K562 (cell line): ENCODE measurements at regions not wholly inside any gene's neighbourhood (a gene's known extent, or its start where the extent isn't known, plus 50 kb on each side); places are given as distances from the start of the nearest gene placed in this dataset.

ENCODE experiments used
- ATAC-seq: fragments of 200-7000 bp; cut with Tn5 transposase; 3 replicates; pipeline ENCODE4 v1.9.1; 2020; ENCODE audit warnings: moderate library complexity
- BruUV-seq: library from RNA; stranded (reverse); fragments of 400-500 nt; replicated peaks from 2 replicates; lab custom pipeline; 2021; lab: Mats Ljungman, UMichigan
- CTCF ChIA-PET: fragments of 300-600 bp; formaldehyde crosslinking; extraction: SDS; loops from one replicate; lab custom pipeline; 2021; ENCODE audit warnings: low intra/inter-chr PET ratio; lab: Yijun Ruan, JAX
- POLR2A ChIA-PET: fragments of 300-600, 350-650 bp; sonication (Branson Sonifier 250); formaldehyde crosslinking; extraction: SDS; loops from one replicate; lab custom pipeline; 2021; ENCODE audit warnings: antibody characterized with exemption, inconsistent platforms; lab: Yijun Ruan, JAX
- DNase-seq, 4 experiments: peaks; one replicate each; pipeline versions ENCODE4 v3.0.0 to v3.0.0-alpha.2; 2011 to 2018; ENCODE audit warnings: low spot score in 3 of 4, mixed read lengths in 3 of 4; ENCODE audit errors: extremely low read depth in 1 of 4
- FAIRE-seq: peaks from 2 replicates; lab custom pipeline; 2011; peaks lifted over from hg19 to GRCh38; lab: Jason Lieb, UNC
- H2AFZ ChIP-seq: 2 replicates; pipeline ENCODE4 v1.6.0; 2011; ENCODE audit warnings: low read depth, low read length, control low read depth, inconsistent platforms
- H3K27ac ChIP-seq: fragments of 200-600 bp; 3 replicates; pipeline ENCODE4 v1.8.0; 2011; ENCODE audit warnings: low read depth, mild to moderate bottlenecking, control low read depth, inconsistent platforms, low read length, moderate library complexity, mixed read lengths; ENCODE audit errors: extremely low read depth
- H3K27me3 ChIP-seq, 2 experiments: fragments of 300-600 bp in 1 of 2; 2 replicates in 1 of 2; 3 replicates in 1 of 2; pipeline versions ENCODE4 v1.6.0 to v1.8.0; 2011; ENCODE audit warnings: inconsistent platforms in 2 of 2, low read length in 2 of 2, mild to moderate bottlenecking in 1 of 2, mixed read lengths in 1 of 2, moderate library complexity in 1 of 2; ENCODE audit not compliant: control insufficient read depth in 2 of 2, insufficient read depth in 2 of 2
- H3K36me3 ChIP-seq: fragments of 300-600 bp; 3 replicates; pipeline ENCODE4 v1.8.0; 2011; ENCODE audit warnings: mild to moderate bottlenecking, low read length, inconsistent platforms; ENCODE audit not compliant: control insufficient read depth, insufficient read depth
- H3K4me1 ChIP-seq, 2 experiments: fragments of 200-600 bp in 1 of 2; replicated peaks in 1 of 2; 2 replicates in 1 of 2; 3 replicates in 1 of 2; pipeline versions ENCODE4 v1.5.1 to v1.8.0; 2011; ENCODE audit warnings: inconsistent platforms in 2 of 2, low read length in 2 of 2, mild to moderate bottlenecking in 1 of 2, mixed read lengths in 1 of 2, moderate library complexity in 1 of 2; ENCODE audit not compliant: control insufficient read depth in 2 of 2, insufficient read depth in 2 of 2
- H3K4me2 ChIP-seq: 2 replicates; pipeline ENCODE4 v1.6.1; 2011; ENCODE audit warnings: low read length, control low read depth, inconsistent platforms, mixed read lengths; ENCODE audit not compliant: insufficient read depth
- H3K4me3 ChIP-seq: fragments of 200-600 bp; sonication (generic), shearing (Covaris generic); 2 replicates; pipeline ENCODE4 v1.5.1; 2016; ENCODE audit warnings: control low read depth, inconsistent platforms
- H3K79me2 ChIP-seq: fragments of 200-600 bp; 3 replicates; pipeline ENCODE4 v1.8.0; 2011; ENCODE audit warnings: low read length, inconsistent platforms; ENCODE audit not compliant: control insufficient read depth, insufficient read depth
- H3K9ac ChIP-seq, 2 experiments: 2 replicates each; pipeline versions ENCODE4 v1.6.0 to v1.6.1; 2011; ENCODE audit warnings: low read depth in 2 of 2, low read length in 2 of 2, control low read depth in 1 of 2, inconsistent platforms in 1 of 2, mild to moderate bottlenecking in 1 of 2, mixed read lengths in 1 of 2; ENCODE audit not compliant: insufficient read depth in 1 of 2
- H3K9me1 ChIP-seq: one replicate; pipeline ENCODE4 v1.6.0; 2011; ENCODE audit warnings: inconsistent platforms, mild to moderate bottlenecking, low read length, moderate library complexity; ENCODE audit not compliant: control insufficient read depth, insufficient read depth
- H3K9me3 ChIP-seq: replicated peaks from 2 replicates; pipeline ENCODE4 v1.5.1; 2011; ENCODE audit warnings: low read depth, low read length, inconsistent platforms; ENCODE audit not compliant: control insufficient read depth, insufficient read depth
- H4K20me1 ChIP-seq: replicated peaks from 2 replicates; pipeline ENCODE4 v1.6.1; 2011; ENCODE audit warnings: low read length, inconsistent platforms, mixed read lengths; ENCODE audit not compliant: control insufficient read depth, insufficient read depth
- AFF4 ChIP-seq: sonication (generic); formaldehyde crosslinking; IDR thresholded peaks from 2 replicates; pipeline ENCODE4 v1.8.0; 2023; ENCODE audit warnings: mild to moderate bottlenecking, missing genetic modification reagents
- BRF1 ChIP-seq: IDR thresholded peaks from 3 replicates; pipeline ENCODE4 v1.6.1; 2011; ENCODE audit warnings: borderline replicate concordance, mild to moderate bottlenecking; ENCODE audit not compliant: insufficient read length; ENCODE audit errors: extremely low read depth
- MTA3 ChIP-seq: fragments of 450-650 bp; formaldehyde crosslinking; IDR thresholded peaks from 2 replicates; pipeline ENCODE4 v1.6.1; 2017; ENCODE audit warnings: mild to moderate bottlenecking, borderline replicate concordance
- NFRKB ChIP-seq: fragments of 450-650 bp; IDR thresholded peaks from 2 replicates; pipeline ENCODE4 v1.6.1; 2016; ENCODE audit warnings: low read depth
- NUFIP1 ChIP-seq: fragments of 450-650 bp; IDR thresholded peaks from 2 replicates; pipeline ENCODE4 v1.6.1; 2018; ENCODE audit not compliant: partially characterized antibody
- SNIP1 ChIP-seq: fragments of 450-650 bp; IDR thresholded peaks from 2 replicates; pipeline ENCODE4 v1.7.1; 2017; ENCODE audit warnings: low read depth, mild to moderate bottlenecking
- WGBS: fragments of 100-300 bp; shearing (Covaris generic); methylation state at CpG from one replicate; pipeline ENCODE4 v1.1.6; 2016; ENCODE audit warnings: low coverage, mixed read lengths; ENCODE audit not compliant: insufficient coverage; ENCODE audit errors: missing lambda C conversion rate; 5-methylcytosine and 5-hydroxymethylcytosine counted together
- in situ Hi-C: fragments of 300-500 bp; cut with MboI; formaldehyde crosslinking; loops from 4 replicates; pipeline ENCODE4 v1.15.0; 2018; ENCODE audit warnings: inconsistent platforms, mixed read lengths
- intact Hi-C: fragments of 100-400 bp; cut with micrococcal nuclease; formaldehyde crosslinking; loops from 2 replicates; pipeline ENCODE4 v1.14.2; 2022
- TF ChIP-seq, protein P1 (sequence below): sonication (generic); formaldehyde crosslinking; IDR thresholded peaks from 2 replicates; pipeline ENCODE4 v1.8.1; 2023; ENCODE audit warnings: mild to moderate bottlenecking, missing genetic modification reagents

DNA sequence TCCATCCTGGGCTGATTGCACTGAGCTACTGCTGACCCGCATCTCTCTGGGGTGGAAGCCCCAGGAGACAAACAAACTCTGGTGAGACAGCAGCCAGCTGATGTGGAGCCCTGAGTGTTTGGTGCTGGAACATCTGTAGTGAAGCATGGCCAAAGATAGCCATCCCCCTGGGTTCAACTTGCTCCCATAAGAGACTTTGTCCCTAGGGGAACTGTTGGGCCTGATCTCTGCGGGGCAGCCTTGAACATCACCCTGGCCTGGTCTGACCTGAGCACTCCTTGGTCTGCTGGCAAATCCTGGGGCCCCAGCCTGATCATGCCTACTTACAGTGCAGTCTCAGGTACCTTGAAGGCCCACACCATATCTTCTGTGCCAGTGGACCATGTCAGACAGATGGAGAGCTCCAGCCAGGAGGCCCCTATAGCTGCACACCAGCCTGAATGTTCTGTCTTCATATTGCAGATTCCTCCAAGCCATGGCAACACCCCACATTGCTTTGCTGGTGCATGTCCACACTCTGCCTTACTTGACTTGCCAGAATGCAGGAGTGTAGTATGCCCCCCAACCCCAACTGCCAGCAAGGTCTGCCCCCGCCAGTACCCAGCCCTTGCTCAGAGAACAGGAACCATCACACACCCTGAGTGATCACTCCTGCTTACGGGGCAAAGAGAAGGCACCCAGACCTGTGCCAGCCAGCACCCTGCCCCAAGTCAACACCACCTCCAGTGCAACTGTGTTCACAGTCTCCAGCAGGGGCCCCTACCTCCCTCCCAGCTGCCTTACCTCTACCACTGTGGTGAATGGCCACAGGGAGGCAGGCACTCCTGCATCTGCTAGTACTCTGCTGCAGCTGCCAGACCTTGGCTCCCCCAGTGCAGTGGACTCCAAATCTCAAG is 690.5 kb upstream of the NR5A2 start:
- intact Hi-C loops (no loop called here), in situ Hi-C loops (no loop called here)
- Histone ChIP-seq H3K9me3 (no peaks in the 10 kb centered on the region; the same call in 1 of the 2 replicates), H3K27me3 (no peaks in the 10 kb centered on the region), H3K4me2 (no peak overlapping the region), H3K36me3 (no peaks in the 10 kb centered on the region), H3K79me2 (no peaks in the 10 kb centered on the region), H3K27ac (no peak overlapping the region), H2AFZ (no peak overlapping the region), H4K20me1 (no peaks in the 10 kb centered on the region), H3K4me3 (no peak overlapping the region), H3K9me1 (no peaks in the 10 kb centered on the region), H3K9ac (no peak overlapping the region), H3K4me1 (no peaks in the 10 kb centered on the region)
- DNase-seq (no peak), FAIRE-seq (no peak), ATAC-seq (no peak)
- 0% methylated on average over 4 of the region's 4 CpGs for WGBS
- ChIA-PET CTCF (no interaction called here), POLR2A (no interaction called here)
- BruUV-seq, result no TSS peak
- no peak for TF ChIP-seq NFRKB
- no peak for TF ChIP-seq BRF1
- no peak for TF ChIP-seq SNIP1
- TF ChIP-seq NUFIP1, result no peak
- TF ChIP-seq, all 486 proteins: peak for 0

GRCh38 chr1:199338760-199339159 is 688.8 kb upstream of the NR5A2 start:
- BruUV-seq, result no TSS peak
- POLR2A ChIA-PET, result no interaction called here
- no peak overlapping the region for H3K4me2 ChIP-seq
- no peaks in the 10 kb centered on the region; the same call in 1 of the 2 replicates for H3K9me3 ChIP-seq
- no peak overlapping the region for H3K9ac ChIP-seq
- no peaks in the 10 kb centered on the region for H3K36me3 ChIP-seq
- H3K9me1 ChIP-seq, result no peaks in the 10 kb centered on the region
- in situ Hi-C loops (no loop called here), intact Hi-C loops (no loop called here)
- no peak overlapping the region for H3K4me3 ChIP-seq
- H3K27me3 ChIP-seq, result no peaks in the 10 kb centered on the region
- CTCF ChIA-PET, result no interaction called here
- DNase-seq, result no peak
- no peak for FAIRE-seq
- no peak overlapping the region for H2AFZ ChIP-seq
- H4K20me1 ChIP-seq, result no peaks in the 10 kb centered on the region
- H3K27ac ChIP-seq, result no peak overlapping the region
- H3K79me2 ChIP-seq, result no peaks in the 10 kb centered on the region
- ATAC-seq, result no peak
- 0% methylated on average over 1 of the region's 1 CpG for WGBS
- H3K4me1 ChIP-seq, result no peaks in the 10 kb centered on the region
- TF ChIP-seq, protein P1, sequence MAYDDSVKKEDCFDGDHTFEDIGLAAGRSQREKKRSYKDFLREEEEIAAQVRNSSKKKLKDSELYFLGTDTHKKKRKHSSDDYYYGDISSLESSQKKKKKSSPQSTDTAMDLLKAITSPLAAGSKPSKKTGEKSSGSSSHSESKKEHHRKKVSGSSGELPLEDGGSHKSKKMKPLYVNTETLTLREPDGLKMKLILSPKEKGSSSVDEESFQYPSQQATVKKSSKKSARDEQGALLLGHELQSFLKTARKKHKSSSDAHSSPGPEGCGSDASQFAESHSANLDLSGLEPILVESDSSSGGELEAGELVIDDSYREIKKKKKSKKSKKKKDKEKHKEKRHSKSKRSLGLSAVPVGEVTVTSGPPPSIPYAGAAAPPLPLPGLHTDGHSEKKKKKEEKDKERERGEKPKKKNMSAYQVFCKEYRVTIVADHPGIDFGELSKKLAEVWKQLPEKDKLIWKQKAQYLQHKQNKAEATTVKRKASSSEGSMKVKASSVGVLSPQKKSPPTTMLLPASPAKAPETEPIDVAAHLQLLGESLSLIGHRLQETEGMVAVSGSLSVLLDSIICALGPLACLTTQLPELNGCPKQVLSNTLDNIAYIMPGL, result no peak
- TF ChIP-seq MTA3, result no peak
- no peak for TF ChIP-seq AFF4 (CRISPR knock-in tag)
